ENCODE measurements at regions not wholly inside any gene's neighbourhood (a gene's known extent, or its start where the extent isn't known, plus 50 kb on each side); places are given as distances from the start of the nearest gene placed in this dataset.

DNA sequence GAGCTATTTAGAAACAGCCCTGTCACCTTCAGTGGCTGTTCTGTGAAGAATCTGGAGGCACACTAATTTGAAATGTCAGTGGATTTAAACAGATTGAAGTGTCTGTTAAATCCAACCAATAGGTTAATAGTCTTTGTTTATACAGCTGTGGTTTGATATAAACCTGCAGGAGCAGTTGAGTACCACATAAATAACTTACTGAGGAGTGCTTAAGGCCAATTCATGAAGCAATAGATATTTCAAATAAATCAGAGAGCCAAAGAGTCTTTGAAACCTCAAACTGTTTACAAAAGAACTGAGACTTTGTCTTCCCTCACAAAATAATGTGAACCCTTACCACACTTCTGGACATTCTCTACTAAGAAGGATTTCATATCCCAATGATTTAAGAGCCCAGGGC, 111.9 kb downstream of the FEM1C start:
- Histone ChIP-seq H4K8ac (ENCODE audit: low read depth in 2 of 2, low read length in 2 of 2) (no peak overlapping the region), H3K4me2 (ENCODE audit: low read depth, low read length) (no peak overlapping the region), H2BK20ac (ENCODE audit: low read depth, low read length) (no peak overlapping the region), H2BK120ac (ENCODE audit: low read depth, low read length) (no peak overlapping the region), H2AFZ (replicated peaks; ENCODE audit: low read length, poor library complexity) (no peak overlapping the region), H2BK15ac (ENCODE audit: low read depth, low read length) (no peak overlapping the region), H3K9me1 (ENCODE audit: insufficient read depth, low read length) (peaks cover 3% of the 10 kb centered on the region), H3K14ac (replicated peaks; ENCODE audit: low read depth, low read length) (no peak overlapping the region), H4K5ac (ENCODE audit: low read depth, low read length) (no peak overlapping the region), H3K23ac (ENCODE audit: low read depth, low read length) (no peak overlapping the region), H3K56ac (ENCODE audit: extremely low read depth, insufficient read depth, low read length) (no peak overlapping the region), H2AK5ac (ENCODE audit: low read depth, low read length) (no peak overlapping the region), H3K4ac (ENCODE audit: low read depth, low read length) (no peak overlapping the region), H3K9me3 (ENCODE audit: control insufficient read depth, insufficient read depth, low read length) (no peaks in the 10 kb centered on the region), H3K79me1 (ENCODE audit: low read depth in 1 of 2, low read length in 2 of 2) (no peaks in the 10 kb centered on the region), H3K9ac (ENCODE audit: low read depth, low read length) (no peak overlapping the region), H4K20me1 (ENCODE audit: insufficient read depth, low read length) (no peaks in the 10 kb centered on the region), H3K27ac (ENCODE audit: insufficient read depth, low read length) (no peak overlapping the region), H3K4me3 (ENCODE audit: insufficient read depth, low read depth, low read length) (no peak overlapping the region), H2AK9ac (replicated peaks; ENCODE audit: low read depth, low read length, poor library complexity) (no peak overlapping the region), H3K36me3 (ENCODE audit: control insufficient read depth, insufficient read depth, low read length) (no peaks in the 10 kb centered on the region), H3K18ac (ENCODE audit: low read depth, low read length) (no peak overlapping the region), H3K4me1 (ENCODE audit: control insufficient read depth, insufficient read depth, low read length) (0 out of 2 replicates have a peak, but pooled peaks cover 2% of the 10 kb centered on the region), H2BK5ac (ENCODE audit: low read depth, low read length, poor library complexity, severe bottlenecking) (no peak overlapping the region), H4K91ac (ENCODE audit: insufficient read depth, low read depth, low read length) (no peak overlapping the region), H3K27me3 (ENCODE audit: control insufficient read depth, insufficient read depth, low read length) (no peaks in the 10 kb centered on the region; the same call in 1 of the 2 replicates)
- ChIA-PET CTCF (no interaction called here), POLR2A (ENCODE audit: unreplicated experiment) (no interaction called here)
- DNase-seq: peak; percentile 61
- intact Hi-C loops (cut with micrococcal nuclease): loop anchor here (2.0 kb wide), 1 partner anchor 48 kb away; no protein-coding TSS in a partner anchor
- dilution Hi-C loops (cut with HindIII; ENCODE audit: low sequenced_read_pairs, unreplicated experiment): no loop called here
- no peak for TF ChIP-seq MAZ (IDR thresholded peaks at IDR 0.05; ENCODE audit: borderline replicate concordance, low read depth, low read length)
- TF ChIP-seq CEBPB (IDR thresholded peaks at IDR 0.05; ENCODE audit: low read depth, low read length): peak; percentile 7; the same call in 1 of the 2 replicates
- peak; percentile 63 for ATAC-seq (ENCODE audit: low read depth)
- no TSS peak for BruUV-seq (replicated peaks)
- in situ Hi-C loops (cut with MboI; ENCODE audit: low sequenced_read_pairs): no loop called here

Data from IMR-90 (cell line).